Eye (tissue), 1 donor: ENCODE measurements at regions not wholly inside any gene's neighbourhood (a gene's known extent, or its start where the extent isn't known, plus 50 kb on each side); places are given as distances from the start of the nearest gene placed in this dataset.
"Not testable (repeated sequence)": the region's sequence is repeated elsewhere in the genome, so short reads cannot be mapped to it uniquely, and the experiment has no call there.

Experiments used
- DNase-seq: peaks from one replicate; pipeline ENCODE4 v3.0.0-alpha.2; 2015

- DNase-seq: no peak
These were observed 109.6 kb downstream of the CTNND1 start for GRCh38 chr11:57871231-57871630.

DNA sequence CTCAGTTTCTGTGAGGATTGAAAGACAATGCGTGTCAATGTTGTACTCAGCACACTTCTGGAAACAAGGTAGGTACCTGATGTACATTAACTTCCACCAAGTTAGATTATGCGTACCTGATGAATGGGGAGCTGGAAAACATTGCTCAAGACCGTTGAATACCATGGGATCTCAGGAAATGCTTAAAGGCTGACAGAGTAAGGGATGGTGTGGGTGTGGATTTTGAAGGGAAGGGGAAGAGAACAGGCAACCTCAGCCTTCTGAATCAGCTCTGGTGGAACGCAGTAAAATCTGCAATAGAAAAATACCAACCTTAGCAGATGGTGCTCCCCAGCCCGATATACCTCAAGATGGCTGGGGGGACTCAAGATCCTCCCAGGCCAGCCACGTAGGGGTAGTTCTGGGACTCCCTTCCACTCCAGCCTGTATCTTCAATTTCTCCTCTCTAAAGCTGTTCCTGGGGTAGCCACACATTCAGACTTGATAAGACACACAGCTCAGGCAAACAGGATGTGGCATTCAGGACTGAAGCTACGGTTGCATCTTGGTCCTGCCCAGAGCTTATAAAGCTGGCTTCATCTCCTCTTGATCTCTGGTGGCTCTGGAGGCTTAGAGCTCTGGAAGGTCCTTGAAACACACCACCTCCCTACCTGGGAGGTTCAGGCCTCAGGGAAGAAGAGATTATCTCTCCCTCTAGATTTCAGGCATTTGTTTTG lies 111.8 kb downstream of the CTNND1 start:
- no peak for DNase-seq

DNA sequence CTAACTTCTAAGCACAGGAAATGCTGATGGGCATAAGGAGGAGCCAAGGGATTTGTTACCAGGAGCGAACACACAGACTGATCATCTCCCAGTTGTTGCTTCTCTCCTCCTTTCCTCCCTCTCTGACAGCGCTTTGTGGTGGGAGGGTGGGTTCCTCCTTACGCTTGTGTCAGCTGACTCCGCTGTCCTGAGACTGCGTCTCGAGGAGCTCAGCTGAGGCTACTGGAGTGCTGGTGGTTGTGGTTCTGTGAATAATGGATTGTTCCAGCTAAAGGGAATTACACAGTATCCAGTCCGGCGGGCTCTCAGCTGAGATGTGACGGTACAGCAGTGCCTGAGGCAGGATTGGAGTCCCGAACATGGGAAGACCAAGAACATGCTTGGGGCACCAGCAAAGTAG lies 113.4 kb downstream of the CTNND1 start:
- no peak for DNase-seq

DNA sequence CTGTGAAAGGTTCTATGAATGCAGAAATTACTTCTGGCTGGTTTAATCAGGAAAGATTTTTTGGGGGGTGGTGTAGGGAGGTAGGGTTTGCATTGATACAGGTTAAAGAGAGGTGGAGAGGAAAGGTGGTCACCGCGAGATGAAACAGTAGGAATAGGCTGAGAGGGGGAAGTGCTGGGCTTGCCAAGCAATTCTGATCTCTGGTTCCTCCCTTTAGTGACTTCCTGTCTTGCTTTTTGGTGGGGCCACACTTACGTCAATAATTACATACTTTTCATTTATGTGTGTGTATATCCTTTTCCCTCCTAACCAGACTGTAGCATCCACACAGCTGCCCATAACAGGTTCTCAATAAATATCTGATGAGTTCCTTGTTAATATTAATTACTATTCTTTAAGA lies 120.0 kb downstream of the CTNND1 start:
- DNase-seq: no peak

- no peak for DNase-seq
These were observed 122.0 kb downstream of the CTNND1 start for GRCh38 chr11:57883630-57884029.

- peak; percentile 59 for DNase-seq
These were observed 123.9 kb downstream of the CTNND1 start for GRCh38 chr11:57885298-57886050.

DNA sequence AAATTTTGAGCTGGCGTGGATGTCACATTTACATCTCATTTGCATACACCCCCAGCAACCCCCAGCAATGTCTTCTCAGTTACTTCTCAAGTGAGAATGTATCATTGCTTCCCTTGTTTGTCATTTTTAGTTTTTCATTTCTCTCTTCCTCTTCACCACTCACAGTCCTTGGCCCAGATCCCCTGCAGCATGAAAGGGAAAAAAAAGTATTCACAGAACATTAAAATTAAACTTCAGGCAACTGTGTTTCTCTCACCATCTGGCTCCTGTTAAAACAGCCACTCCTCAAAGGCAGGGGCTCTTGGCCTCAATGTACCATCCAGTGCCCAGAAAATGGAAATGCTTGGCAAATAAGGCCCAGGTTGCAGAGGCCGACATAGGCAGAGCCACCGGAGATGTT lies 126.8 kb downstream of the CTNND1 start:
- no peak for DNase-seq

- DNase-seq: no peak
These were observed 128.9 kb downstream of the CTNND1 start for GRCh38 chr11:57890521-57890920.

GRCh38 chr11:57893200-57893599 lies 130.5 kb upstream of the OR9Q1 start:
- not testable (repeated sequence) for DNase-seq

DNA sequence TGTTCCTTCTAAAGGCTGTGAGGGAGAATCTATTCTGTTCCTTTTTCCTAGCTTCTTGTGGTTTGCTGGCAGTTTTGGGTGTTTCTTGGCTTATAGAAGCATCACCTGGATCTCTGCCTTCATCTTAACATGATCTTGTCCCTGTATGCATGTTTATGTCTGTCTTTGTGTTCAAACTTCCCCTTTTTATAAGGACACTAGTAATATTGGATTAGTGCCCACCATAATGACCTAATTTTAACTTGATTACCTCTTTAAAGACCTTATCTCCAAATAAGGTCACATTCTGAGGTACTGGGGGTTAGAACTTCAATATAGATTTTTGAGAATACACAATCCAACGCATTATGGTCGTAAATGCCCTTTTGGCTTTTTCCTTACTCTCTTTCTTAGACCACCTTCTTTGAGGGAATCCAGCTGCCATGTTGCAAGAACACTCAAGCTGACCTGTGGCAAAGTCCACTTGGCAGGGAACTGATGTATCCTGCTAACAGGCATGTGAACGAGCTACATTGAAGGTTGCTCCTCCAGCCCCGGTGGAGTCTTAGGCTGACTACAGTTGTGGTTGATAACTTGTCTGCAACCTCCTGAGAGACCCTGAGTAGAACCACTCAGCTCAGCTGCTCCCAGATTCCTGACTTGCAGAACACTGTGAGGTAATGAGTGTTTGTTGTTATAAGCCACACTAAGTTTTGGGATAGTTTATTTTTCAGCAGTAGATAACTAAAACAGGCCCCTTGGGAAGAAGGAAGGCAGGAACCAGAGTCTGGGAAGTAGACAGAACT lies 127.1 kb upstream of the OR9Q1 start:
- DNase-seq: no peak

GRCh38 chr11:57899378-57899777 lies 124.3 kb upstream of the OR9Q1 start:
- DNase-seq: no peak

GRCh38 chr11:57900320-57900719 lies 123.4 kb upstream of the OR9Q1 start:
- DNase-seq: no peak

- no peak for DNase-seq
These were observed 122.4 kb upstream of the OR9Q1 start for GRCh38 chr11:57901278-57901677.

DNA sequence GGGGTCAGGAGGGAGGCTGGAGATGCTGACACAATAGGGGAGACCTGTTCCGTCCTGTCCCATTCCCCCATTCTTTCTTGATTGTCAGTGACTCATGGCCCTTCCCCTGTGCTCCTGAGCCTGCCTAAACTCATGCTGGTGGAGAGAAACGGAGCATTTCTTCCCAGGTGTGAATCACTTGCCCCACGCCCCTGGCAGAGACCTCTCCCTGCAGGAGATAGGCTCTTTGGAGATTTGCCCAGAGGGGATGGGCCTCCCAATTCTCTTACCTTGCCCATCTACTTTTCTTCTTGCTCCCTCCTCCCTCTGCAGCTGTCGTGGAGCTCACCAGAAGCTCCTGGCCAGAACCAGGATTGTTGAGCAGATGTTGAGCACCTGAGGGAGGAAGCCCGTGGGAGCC lies 121.9 kb upstream of the OR9Q1 start:
- DNase-seq: no peak

- no peak for DNase-seq
These were observed 120.7 kb upstream of the OR9Q1 start for GRCh38 chr11:57903011-57903410.

- DNase-seq: peak; percentile 5
These were observed 120.1 kb upstream of the OR9Q1 start for GRCh38 chr11:57903441-57904123.

DNA sequence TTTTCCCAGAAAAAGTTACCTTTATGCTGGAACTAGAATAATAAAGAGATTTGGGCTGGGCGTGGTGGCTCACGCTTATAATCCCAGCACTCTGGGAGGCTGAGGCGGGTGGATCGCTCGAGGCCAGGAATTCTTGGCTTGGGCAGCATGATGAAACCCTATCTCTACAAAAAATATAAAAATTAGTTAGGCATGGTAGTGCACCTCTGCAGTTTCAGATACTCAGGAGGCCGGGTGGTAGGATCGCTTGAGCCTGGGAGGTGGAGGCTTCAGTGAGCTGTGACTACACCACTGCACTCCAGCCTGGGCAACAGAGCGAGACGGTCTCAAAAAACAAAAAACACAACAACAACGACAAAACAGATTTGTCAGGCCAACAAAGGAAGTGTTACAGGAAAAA lies 119.3 kb upstream of the OR9Q1 start:
- no peak for DNase-seq

GRCh38 chr11:57905439-57905838 lies 118.2 kb upstream of the OR9Q1 start:
- DNase-seq: no peak

DNA sequence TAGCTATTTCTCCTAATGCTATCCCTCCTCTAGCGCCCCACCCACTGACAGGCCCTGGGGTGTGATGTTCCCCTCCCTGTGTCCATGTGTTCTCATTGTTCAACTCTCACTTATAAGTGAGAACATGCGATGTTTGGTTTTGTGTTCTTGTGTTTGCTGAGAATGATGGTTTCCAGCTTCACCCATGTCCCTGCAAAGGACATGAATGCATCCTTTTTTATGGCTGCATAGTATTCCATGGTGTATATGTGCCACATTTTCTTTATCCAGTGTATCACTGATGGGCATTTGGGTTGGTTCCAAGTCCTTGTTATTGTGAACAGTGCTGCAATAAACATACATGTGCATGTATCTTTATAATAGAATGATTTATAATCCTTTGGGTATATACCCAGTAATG lies 115.3 kb upstream of the OR9Q1 start:
- not testable (repeated sequence) for DNase-seq

- DNase-seq: not testable (repeated sequence)
These were observed 112.2 kb upstream of the OR9Q1 start for GRCh38 chr11:57911522-57911921.

DNA sequence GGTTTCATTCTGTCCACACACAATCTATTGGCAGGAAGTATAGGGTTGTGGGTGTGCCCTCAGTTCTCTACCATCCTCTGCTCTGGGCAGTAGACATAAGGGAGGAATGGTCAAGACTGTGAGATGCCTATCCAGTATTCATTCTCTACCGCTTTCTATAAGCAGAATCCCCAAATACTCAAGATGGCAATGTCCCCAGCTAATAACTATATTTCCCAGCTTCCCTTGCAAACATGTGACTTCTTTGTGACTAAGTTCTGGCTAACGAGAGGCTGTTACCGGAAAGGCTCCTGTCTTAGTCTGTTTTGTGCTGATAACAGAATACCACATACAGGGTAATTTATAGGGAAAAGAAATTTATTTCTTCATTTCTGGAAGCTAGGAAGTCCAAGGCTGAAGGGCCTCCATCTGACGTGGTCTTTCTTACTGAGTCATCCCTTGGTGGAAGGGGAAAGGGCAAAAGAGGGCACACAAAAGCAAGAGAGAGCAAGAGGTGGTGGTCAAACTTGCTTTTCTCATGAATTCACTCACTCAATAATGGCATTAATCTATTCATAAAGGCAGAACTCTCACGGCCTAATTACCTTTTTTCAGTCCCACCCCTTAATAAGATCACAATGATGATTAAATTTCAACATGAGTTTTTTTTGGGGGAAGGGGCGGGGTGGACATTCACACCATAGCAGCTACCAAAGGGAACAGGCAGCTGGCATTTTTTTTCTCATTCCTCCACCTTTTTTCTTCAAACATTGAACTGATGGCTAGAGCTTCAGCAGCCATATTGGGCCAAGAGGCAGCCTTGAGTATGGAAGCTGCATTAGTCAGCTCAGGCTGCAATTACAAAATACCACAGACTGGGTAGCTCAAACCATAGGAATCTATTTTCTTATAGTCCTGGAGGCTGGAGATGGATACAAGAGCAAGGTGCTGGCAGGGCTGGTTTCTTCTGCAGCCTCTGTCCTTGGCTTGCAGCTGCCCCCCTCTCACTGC lies 109.7 kb upstream of the OR9Q1 start:
- no peak for DNase-seq

DNA sequence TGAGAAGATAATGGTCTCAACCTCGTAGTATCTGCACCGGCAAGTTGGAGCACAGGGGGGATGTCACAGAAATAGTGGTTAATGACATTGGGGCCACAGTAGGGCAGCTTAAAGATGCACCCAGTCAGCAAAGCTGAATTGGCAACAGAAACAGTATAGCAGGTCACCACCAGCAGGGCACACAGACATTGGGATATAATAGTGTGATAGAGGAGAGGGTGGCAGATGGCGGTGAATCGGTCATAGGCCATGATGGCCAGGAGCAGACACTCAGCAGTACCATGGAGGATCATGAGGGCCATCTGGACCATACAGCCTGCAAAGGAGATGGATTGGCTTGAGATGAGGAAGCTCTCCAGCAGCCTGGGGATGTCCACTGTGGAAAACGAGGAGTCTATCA lies 106.0 kb upstream of the OR9Q1 start:
- DNase-seq: no peak
